ENCODE measurements at regions not wholly inside any gene's neighbourhood (a gene's known extent, or its start where the extent isn't known, plus 50 kb on each side); places are given as distances from the start of the nearest gene placed in this dataset.
A peak's percentile ranks its signal among the peaks of the same experiment; 100 is the strongest.

- H3K27ac ChIP-seq = peak overlapping the region in 1 of 2 donors; percentile 27
These were observed 146.6 kb upstream of the PLN start for GRCh38 chr6:118401325-118401975.

GRCh38 chr6:118403036-118403435, 145.1 kb upstream of the PLN start:
- Histone ChIP-seq H3K9me3 (no peaks in the 10 kb centered on the region), H3K27me3 (no peaks in the 10 kb centered on the region), H3K36me3 (no peaks in the 10 kb centered on the region), H3K27ac (no peak overlapping the region), H3K4me1 (peaks cover 0 to 6% of the 10 kb centered on the region in 2 donors), H3K4me3 (no peak overlapping the region)
- DNase-seq (ENCODE audit: low spot score in 2 of 2) = no peak
- no peak for TF ChIP-seq CTCF (IDR thresholded peaks at IDR 0.05)
- intact Hi-C loops (cut with DNase I) = no loop called here

More at GRCh38 chr6:118401325-118401975, 146.6 kb upstream of the PLN start:
- intact Hi-C loops (cut with DNase I) = no loop called here
- TF ChIP-seq CTCF (IDR thresholded peaks at IDR 0.05) = no peak
- no peaks in the 10 kb centered on the region for H3K36me3 ChIP-seq
- H3K4me1 ChIP-seq = peaks cover 0 to 6% of the 10 kb centered on the region in 2 donors
- no peak for DNase-seq (ENCODE audit: low spot score in 2 of 2)
- H3K9me3 ChIP-seq = no peaks in the 10 kb centered on the region
- no peaks in the 10 kb centered on the region for H3K27me3 ChIP-seq
- no peak overlapping the region for H3K4me3 ChIP-seq

GRCh38 chr6:118408863-118409262, 139.2 kb upstream of the PLN start:
- no peak for TF ChIP-seq CTCF (IDR thresholded peaks at IDR 0.05)
- intact Hi-C loops (cut with DNase I) = no loop called here
- DNase-seq (ENCODE audit: low spot score in 2 of 2) = no peak

GRCh38 chr6:118410001-118410400, 138.1 kb upstream of the PLN start:
- Histone ChIP-seq H3K9me3 (no peaks in the 10 kb centered on the region), H3K36me3 (no peaks in the 10 kb centered on the region), H3K27me3 (no peaks in the 10 kb centered on the region), H3K4me3 (no peak overlapping the region), H3K4me1 (no peaks in the 10 kb centered on the region), H3K27ac (no peak overlapping the region)
- intact Hi-C loops (cut with DNase I) = no loop called here
- no peak for DNase-seq (ENCODE audit: low spot score in 2 of 2)
- no peak for TF ChIP-seq CTCF (IDR thresholded peaks at IDR 0.05)

More at GRCh38 chr6:118408863-118409262, 139.2 kb upstream of the PLN start:
- Histone ChIP-seq H3K9me3 (no peaks in the 10 kb centered on the region), H3K27me3 (no peaks in the 10 kb centered on the region), H3K4me3 (no peak overlapping the region), H3K36me3 (no peaks in the 10 kb centered on the region), H3K27ac (no peak overlapping the region), H3K4me1 (no peaks in the 10 kb centered on the region)
